Panc1 (cell line): ENCODE measurements at regions not wholly inside any gene's neighbourhood (a gene's known extent, or its start where the extent isn't known, plus 50 kb on each side); places are given as distances from the start of the nearest gene placed in this dataset.

Experiments used
- ATAC-seq: fragments of 200-7000 bp; cut with Tn5 transposase; 2 replicates; pipeline ENCODE4 v1.9.1; 2020; ENCODE audit warnings: mild to moderate bottlenecking, moderate library complexity
- BruUV-seq: library from RNA; stranded (reverse); fragments of 400-500 nt; replicated peaks from 2 replicates; lab custom pipeline; 2021; lab: Mats Ljungman, UMichigan
- CTCF ChIA-PET: fragments of 300-600 bp; sonication (Branson Sonifier 250); formaldehyde crosslinking; loops from one replicate; lab custom pipeline; 2022; ENCODE audit warnings: antibody characterized with exemption; lab: Charles Lee
- POLR2A ChIA-PET: fragments of 300-600 bp; sonication (Branson Sonifier 250); formaldehyde crosslinking; loops from one replicate; lab custom pipeline; 2022; ENCODE audit warnings: antibody characterized with exemption; lab: Charles Lee
- DNase-seq: peaks from one replicate; pipeline ENCODE4 v3.0.0-alpha.2; 2010; ENCODE audit warnings: low read depth, low spot score
- H3K27ac ChIP-seq: 2 replicates; pipeline ENCODE4 v1.5.1; 2011; ENCODE audit warnings: mild to moderate bottlenecking, low read length, inconsistent platforms
- H3K27me3 ChIP-seq: fragments of 200-500 bp; sonication (Bioruptor generic); 2 replicates; pipeline ENCODE4 v1.6.0; 2014; ENCODE audit warnings: low read length, inconsistent platforms; ENCODE audit not compliant: control insufficient read depth, insufficient read depth
- H3K36me3 ChIP-seq: fragments of 200-500 bp; sonication (Bioruptor generic); 2 replicates; pipeline ENCODE4 v1.5.1; 2014; ENCODE audit warnings: inconsistent platforms, mild to moderate bottlenecking, low read length, moderate library complexity; ENCODE audit not compliant: control insufficient read depth, insufficient read depth
- H3K4me1 ChIP-seq: 2 replicates; pipeline ENCODE4 v1.5.1; 2011; ENCODE audit warnings: inconsistent platforms, mild to moderate bottlenecking, low read length, moderate library complexity; ENCODE audit not compliant: control insufficient read depth, insufficient read depth
- H3K4me3 ChIP-seq, 2 experiments: 2 replicates each; pipeline ENCODE4 v1.5.1; 2011 to 2012; ENCODE audit warnings: low read depth in 2 of 2, low read length in 2 of 2, mild to moderate bottlenecking in 2 of 2, inconsistent platforms in 1 of 2, moderate library complexity in 1 of 2
- H3K9me3 ChIP-seq: fragments of 200-500 bp; sonication (Bioruptor generic); 2 replicates; pipeline ENCODE4 v1.5.1; 2014; ENCODE audit warnings: low read depth, mild to moderate bottlenecking, inconsistent platforms, low read length, moderate library complexity; ENCODE audit not compliant: control insufficient read depth, insufficient read depth
- POLR2AphosphoS5 ChIP-seq: IDR thresholded peaks from 2 replicates; pipeline ENCODE4 v1.6.1; 2012; ENCODE audit warnings: mild to moderate bottlenecking, low read depth, low read length, moderate library complexity
- SIN3A ChIP-seq: IDR thresholded peaks from 2 replicates; pipeline ENCODE4 v1.6.1; 2012; ENCODE audit warnings: low read depth, mild to moderate bottlenecking, low read length, moderate library complexity, borderline replicate concordance; ENCODE audit not compliant: insufficient read depth
- TCF7L2 ChIP-seq: IDR thresholded peaks from 2 replicates; pipeline ENCODE4 v1.6.1; 2011; ENCODE audit warnings: mild to moderate bottlenecking, low read depth, low read length, inconsistent platforms
- in situ Hi-C: cut with HindIII; loops from 2 replicates; pipeline ENCODE4 v1.10.0; 2016; ENCODE audit warnings: low sequenced_read_pairs, low pct_unique_long_range_greater_than_20kb
- intact Hi-C: fragments of 100-400 bp; cut with micrococcal nuclease; formaldehyde crosslinking; loops from one replicate; pipeline ENCODE4 v1.10.0; 2022; ENCODE audit not compliant: unreplicated experiment
- TF ChIP-seq, protein P1 (sequence below), 2 experiments: IDR thresholded peaks; 2 replicates each; pipeline ENCODE4 v1.6.1; 2011 to 2012; ENCODE audit warnings: low read depth in 2 of 2, control low read depth in 1 of 2, low read length in 1 of 2, mild to moderate bottlenecking in 1 of 2, moderate library complexity in 1 of 2; ENCODE audit not compliant: insufficient read depth in 1 of 2
- TF ChIP-seq, protein P2 (sequence below): fragments of 450-650 bp; IDR thresholded peaks from 2 replicates; pipeline ENCODE4 v1.5.1; 2017; ENCODE audit warnings: mild to moderate bottlenecking

- no TSS peak for BruUV-seq
- in situ Hi-C loops: no loop called here
Observed at GRCh38 chrX:40964008-40964407, 121.2 kb upstream of the USP9X start.

GRCh38 chrX:40964633-40965586 is 120.3 kb upstream of the USP9X start:
- intact Hi-C loops (no loop called here), in situ Hi-C loops (no loop called here)
- CTCF ChIA-PET: no interaction called here
- no peak for TF ChIP-seq SIN3A
- no peaks in the 10 kb centered on the region for H3K27me3 ChIP-seq
- no peak overlapping the region for H3K4me3 ChIP-seq
- H3K9me3 ChIP-seq: no peaks in the 10 kb centered on the region
- POLR2A ChIA-PET: no interaction called here
- H3K36me3 ChIP-seq: no peaks in the 10 kb centered on the region
- no TSS peak for BruUV-seq
- H3K27ac ChIP-seq: no peak overlapping the region
- H3K4me1 ChIP-seq: no peaks in the 10 kb centered on the region
- no peak for ATAC-seq
- DNase-seq: no peak

More at GRCh38 chrX:40964008-40964407, 121.2 kb upstream of the USP9X start:
- no peak overlapping the region for H3K27ac ChIP-seq
- ATAC-seq (no peak), DNase-seq (no peak)
- H3K9me3 ChIP-seq: no peaks in the 10 kb centered on the region
- TF ChIP-seq POLR2AphosphoS5 (no peak), SIN3A (no peak)
- TF ChIP-seq, protein P1, sequence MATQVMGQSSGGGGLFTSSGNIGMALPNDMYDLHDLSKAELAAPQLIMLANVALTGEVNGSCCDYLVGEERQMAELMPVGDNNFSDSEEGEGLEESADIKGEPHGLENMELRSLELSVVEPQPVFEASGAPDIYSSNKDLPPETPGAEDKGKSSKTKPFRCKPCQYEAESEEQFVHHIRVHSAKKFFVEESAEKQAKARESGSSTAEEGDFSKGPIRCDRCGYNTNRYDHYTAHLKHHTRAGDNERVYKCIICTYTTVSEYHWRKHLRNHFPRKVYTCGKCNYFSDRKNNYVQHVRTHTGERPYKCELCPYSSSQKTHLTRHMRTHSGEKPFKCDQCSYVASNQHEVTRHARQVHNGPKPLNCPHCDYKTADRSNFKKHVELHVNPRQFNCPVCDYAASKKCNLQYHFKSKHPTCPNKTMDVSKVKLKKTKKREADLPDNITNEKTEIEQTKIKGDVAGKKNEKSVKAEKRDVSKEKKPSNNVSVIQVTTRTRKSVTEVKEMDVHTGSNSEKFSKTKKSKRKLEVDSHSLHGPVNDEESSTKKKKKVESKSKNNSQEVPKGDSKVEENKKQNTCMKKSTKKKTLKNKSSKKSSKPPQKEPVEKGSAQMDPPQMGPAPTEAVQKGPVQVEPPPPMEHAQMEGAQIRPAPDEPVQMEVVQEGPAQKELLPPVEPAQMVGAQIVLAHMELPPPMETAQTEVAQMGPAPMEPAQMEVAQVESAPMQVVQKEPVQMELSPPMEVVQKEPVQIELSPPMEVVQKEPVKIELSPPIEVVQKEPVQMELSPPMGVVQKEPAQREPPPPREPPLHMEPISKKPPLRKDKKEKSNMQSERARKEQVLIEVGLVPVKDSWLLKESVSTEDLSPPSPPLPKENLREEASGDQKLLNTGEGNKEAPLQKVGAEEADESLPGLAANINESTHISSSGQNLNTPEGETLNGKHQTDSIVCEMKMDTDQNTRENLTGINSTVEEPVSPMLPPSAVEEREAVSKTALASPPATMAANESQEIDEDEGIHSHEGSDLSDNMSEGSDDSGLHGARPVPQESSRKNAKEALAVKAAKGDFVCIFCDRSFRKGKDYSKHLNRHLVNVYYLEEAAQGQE (IDR thresholded peaks at IDR 0.05; ENCODE audit: insufficient read depth in 1 of 2, low read depth in 2 of 2, low read length in 1 of 2): no peak
- intact Hi-C loops: no loop called here
- H3K4me3 ChIP-seq: no peak overlapping the region
- no peaks in the 10 kb centered on the region for H3K36me3 ChIP-seq
- no peaks in the 10 kb centered on the region for H3K27me3 ChIP-seq
- no peaks in the 10 kb centered on the region for H3K4me1 ChIP-seq
- POLR2A ChIA-PET: no interaction called here
- CTCF ChIA-PET: no interaction called here

- H3K27me3 ChIP-seq: no peaks in the 10 kb centered on the region
- H3K36me3 ChIP-seq: no peaks in the 10 kb centered on the region
- intact Hi-C loops: no loop called here
- no peaks in the 10 kb centered on the region for H3K9me3 ChIP-seq
- POLR2A ChIA-PET: no interaction called here
- CTCF ChIA-PET: no interaction called here
- in situ Hi-C loops: no loop called here
- no peak overlapping the region for H3K4me3 ChIP-seq
- TF ChIP-seq, protein P1 (IDR thresholded peaks at IDR 0.05; ENCODE audit: insufficient read depth in 1 of 2, low read depth in 2 of 2, low read length in 1 of 2): no peak
- TF ChIP-seq SIN3A (no peak), TCF7L2 (no peak), POLR2AphosphoS5 (no peak)
- TF ChIP-seq, protein P2, sequence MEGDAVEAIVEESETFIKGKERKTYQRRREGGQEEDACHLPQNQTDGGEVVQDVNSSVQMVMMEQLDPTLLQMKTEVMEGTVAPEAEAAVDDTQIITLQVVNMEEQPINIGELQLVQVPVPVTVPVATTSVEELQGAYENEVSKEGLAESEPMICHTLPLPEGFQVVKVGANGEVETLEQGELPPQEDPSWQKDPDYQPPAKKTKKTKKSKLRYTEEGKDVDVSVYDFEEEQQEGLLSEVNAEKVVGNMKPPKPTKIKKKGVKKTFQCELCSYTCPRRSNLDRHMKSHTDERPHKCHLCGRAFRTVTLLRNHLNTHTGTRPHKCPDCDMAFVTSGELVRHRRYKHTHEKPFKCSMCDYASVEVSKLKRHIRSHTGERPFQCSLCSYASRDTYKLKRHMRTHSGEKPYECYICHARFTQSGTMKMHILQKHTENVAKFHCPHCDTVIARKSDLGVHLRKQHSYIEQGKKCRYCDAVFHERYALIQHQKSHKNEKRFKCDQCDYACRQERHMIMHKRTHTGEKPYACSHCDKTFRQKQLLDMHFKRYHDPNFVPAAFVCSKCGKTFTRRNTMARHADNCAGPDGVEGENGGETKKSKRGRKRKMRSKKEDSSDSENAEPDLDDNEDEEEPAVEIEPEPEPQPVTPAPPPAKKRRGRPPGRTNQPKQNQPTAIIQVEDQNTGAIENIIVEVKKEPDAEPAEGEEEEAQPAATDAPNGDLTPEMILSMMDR: no peak
- BruUV-seq: no TSS peak
- ATAC-seq (no peak), DNase-seq (no peak)
- H3K27ac ChIP-seq: no peak overlapping the region
- no peaks in the 10 kb centered on the region for H3K4me1 ChIP-seq
Observed at GRCh38 chrX:40966213-40966820, 118.9 kb upstream of the USP9X start.
